GM19043 (cell line): ENCODE measurements at regions not wholly inside any gene's neighbourhood (a gene's known extent, or its start where the extent isn't known, plus 50 kb on each side); places are given as distances from the start of the nearest gene placed in this dataset.
"Not testable (repeated sequence)": the region's sequence is repeated elsewhere in the genome, so short reads cannot be mapped to it uniquely, and the experiment has no call there.

Source experiments
- ATAC-seq: cut with Tn5 transposase; IDR thresholded peaks from one replicate; pipeline ENCODE4 v1.9.1; 2021; ENCODE audit warnings: low read depth; ENCODE audit not compliant: unreplicated experiment

- ATAC-seq: no peak
Measured at GRCh38 chr5:67831048-67831447, 384.5 kb upstream of the PIK3R1 start.

GRCh38 chr5:67827541-67827940 lies 388.0 kb upstream of the PIK3R1 start:
- ATAC-seq: no peak

DNA sequence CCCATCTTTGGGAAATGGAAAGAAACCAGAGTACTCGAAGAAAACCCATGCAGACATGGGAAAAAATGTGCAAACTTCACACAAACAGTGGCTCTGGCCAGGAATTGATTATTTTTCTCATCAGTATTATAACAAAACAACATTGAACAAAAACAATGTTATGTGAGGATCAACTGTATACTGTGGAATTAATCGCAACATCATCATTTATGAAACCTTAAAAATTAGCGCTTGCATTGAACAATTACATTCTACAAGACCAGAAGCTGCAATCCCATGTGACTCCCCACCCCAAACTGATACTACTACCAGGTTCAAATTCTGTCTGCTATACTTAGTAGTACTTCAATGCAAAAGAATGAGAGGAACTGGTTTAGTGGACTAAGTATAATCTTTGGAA lies 390.7 kb upstream of the PIK3R1 start:
- no peak for ATAC-seq

GRCh38 chr5:67817652-67818051 lies 397.9 kb upstream of the PIK3R1 start:
- ATAC-seq: no peak

- ATAC-seq: no peak
Measured at GRCh38 chr5:67816456-67816855, 399.1 kb upstream of the PIK3R1 start.

GRCh38 chr5:67815455-67816391 lies 399.8 kb upstream of the PIK3R1 start:
- no peak for ATAC-seq

DNA sequence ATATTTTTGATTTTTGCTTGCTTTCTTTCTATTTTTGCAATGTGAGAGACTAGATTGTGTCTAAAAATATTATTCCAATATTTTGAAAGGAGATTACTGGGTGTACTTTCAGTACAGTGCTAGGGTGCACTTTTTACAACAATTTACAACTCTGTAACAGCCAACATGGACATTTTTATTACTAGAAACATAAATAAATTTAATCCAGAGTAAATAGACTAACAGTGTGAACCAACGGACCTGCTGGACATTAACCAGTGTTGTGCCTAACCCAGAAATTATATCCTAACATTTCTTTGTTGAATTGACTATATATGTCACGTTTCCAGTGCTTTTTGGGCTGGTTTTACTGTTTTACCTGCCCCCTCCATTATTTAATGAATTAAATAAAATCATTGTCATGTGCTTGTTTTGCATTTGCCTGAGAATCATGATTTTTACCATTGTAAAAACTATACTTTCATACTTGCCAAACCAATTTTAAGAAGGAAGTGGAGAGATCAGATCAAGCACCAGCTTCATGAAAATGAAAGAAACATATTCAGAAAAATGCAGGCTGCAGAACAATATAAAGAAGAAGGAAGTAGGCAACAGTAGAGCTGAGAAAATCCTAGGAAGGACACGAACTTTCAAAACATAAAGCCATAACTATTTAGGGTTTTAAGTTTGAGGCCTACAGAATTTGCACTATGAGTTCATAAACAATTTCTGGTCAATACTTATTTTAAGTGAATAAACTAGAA lies 400.8 kb upstream of the PIK3R1 start:
- no peak for ATAC-seq

DNA sequence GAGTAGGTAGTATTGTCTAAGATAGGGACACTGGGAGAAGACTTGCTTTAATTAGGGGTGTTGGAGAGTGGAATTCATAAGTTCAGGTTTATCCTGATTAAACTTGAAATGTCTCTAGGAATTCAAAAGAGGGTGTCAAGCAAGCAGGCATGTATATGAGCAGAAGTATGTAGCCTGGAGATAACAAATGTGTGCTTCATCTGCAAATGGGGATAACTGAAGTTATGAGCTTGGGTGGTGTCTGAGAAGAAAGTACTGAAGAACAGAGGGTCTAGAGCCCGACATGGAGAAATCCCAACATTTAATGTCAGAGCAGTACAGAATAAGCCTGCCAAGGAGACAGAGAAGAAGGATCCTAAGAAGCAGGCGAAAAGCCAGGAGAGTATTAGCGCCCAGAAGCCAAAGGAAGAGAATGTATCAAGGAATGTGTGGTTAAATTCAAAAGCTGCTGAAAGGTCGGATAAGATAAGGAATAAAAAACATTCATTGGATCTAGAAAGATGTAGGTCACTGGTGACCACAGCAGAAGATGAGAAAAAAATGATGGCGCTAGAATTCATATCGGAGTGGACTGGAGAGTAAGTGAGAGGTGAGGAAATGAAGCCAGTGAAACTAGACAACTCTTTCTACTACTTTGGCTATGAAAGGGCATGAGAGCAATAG lies 401.5 kb upstream of the PIK3R1 start:
- ATAC-seq: no peak

GRCh38 chr5:67809589-67809988 lies 406.0 kb upstream of the PIK3R1 start:
- no peak for ATAC-seq

DNA sequence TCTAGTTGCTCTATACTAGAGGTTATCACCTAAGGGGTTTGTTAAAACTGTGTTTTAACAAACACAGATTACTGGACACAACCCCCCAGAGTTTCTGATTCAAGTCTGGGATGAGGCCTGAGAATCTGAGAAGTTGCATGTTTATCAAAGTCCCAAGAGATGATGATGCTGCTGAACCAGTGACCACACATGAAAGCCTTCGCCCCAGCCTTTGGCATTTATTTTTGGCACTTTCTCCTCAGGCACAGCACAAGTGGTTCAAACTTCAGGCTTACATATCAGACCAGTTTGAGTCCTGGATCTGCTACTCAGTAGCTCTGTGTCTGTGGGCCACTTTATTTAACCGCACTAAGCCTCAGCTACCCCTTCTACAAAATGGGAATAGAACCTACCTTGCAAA lies 407.2 kb upstream of the PIK3R1 start:
- no peak for ATAC-seq

GRCh38 chr5:67807439-67807888 lies 408.1 kb upstream of the PIK3R1 start:
- no peak for ATAC-seq

DNA sequence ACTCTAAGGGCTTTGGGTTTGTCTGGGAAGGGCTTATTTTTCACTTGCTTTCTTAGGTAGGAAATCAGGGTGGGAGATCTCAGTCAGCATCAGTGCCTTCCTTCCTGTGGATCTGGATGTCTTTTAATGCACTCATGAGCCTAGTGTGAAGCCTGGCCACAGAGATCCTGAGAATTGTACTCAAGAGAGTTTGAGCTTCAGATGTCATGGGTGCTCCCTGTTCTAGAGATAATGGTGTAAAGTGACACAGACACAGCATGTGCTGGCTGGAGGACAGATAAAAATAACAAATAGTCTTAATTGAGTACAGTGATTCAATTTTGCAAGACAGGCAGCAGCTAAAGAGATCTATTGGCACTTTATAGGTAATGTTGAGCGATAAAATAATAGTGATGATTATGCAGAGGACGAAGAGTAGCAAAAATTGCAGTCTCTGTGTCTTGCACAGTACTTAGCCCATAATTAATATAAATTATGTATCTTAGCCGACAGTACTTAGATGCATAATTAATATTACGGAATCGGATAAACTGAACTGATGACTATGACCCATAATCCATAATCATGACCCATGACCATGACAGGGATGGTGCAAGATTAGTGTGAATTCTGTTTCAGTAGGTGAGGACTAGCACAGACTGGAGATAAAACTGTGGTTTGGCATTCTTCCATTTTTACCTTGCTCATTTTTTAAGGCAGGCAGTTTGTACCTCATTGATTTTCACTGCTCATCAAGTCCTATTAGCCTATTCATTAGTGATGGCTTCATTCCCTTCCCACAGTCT lies 408.7 kb upstream of the PIK3R1 start:
- no peak for ATAC-seq

GRCh38 chr5:67805666-67806348 lies 409.7 kb upstream of the PIK3R1 start:
- no peak for ATAC-seq

- ATAC-seq: peak; percentile 46
Measured at GRCh38 chr5:67802766-67803165, 412.8 kb upstream of the PIK3R1 start.

DNA sequence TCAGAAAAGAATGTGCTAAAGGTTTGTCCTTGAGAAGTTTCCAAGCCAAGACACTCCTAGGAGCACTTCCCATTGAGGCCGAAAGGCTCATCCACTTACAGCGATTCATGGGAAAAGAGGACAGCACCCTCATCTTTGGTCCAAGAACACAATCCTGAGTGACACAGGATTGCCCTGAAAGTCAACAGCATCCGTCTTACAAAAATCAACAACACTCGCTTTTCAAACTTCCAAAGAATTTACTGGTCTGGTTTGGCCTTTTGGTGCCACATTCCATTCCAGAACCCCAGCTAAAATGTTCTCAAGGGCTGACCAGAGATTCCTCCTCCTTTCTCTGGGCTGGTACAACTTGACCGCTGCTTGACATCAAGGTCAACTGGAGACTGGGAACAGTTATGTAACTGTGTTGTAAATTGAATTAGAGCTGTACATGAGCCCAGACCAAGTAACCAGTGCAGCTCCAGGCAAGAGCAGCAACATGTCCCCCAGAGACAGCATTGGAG lies 415.8 kb upstream of the PIK3R1 start:
- ATAC-seq: no peak

DNA sequence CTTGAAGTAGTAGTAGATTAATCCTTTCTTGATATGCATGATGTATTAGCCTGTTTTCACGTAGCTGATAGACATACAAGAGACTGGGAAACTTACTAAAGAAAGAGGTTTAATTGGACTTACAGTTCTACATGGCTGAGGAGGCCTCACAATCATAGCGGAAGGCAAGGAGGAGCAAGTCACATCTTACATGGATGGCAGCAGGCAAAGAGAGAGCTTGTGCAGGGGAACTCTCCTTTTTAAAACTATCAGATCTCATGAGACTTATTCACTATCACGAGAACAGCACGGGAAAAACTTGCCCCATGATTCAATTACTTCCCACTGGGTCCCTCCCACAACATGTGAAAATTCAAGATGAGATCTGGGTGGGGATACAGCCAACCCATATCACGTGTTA lies 417.1 kb upstream of the PIK3R1 start:
- not testable (repeated sequence) for ATAC-seq

DNA sequence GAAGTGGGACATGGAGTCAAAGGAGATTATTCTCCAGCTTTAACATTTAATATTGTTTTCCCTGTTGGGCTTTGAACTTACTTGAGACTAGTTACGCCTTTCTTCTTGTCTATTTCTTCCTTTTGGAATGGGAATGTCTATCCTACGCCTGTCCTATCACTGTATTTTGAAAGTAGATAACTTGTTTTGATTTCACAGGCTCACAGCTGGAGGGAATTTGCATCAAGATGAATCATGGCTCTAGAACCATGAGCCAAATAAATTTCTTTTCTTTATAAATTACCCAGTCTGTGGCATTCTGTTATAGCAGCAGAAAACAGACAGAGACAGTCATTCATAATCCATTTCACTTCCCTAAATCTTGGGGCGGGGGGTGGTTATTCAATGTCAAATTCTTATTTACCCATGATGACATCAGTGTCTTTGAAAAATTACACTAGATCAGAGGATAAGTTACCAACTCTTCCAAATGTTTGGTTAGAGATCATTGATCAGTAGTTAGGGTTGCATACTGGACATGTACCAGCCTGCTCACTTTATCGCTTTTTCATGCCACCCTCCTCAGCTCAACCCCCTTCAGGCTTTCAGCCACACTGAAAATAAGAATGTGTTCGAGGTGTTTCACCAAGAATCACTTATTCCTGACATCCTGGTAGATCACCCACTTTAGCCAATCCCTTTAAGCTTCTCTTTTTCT lies 419.6 kb upstream of the PIK3R1 start:
- ATAC-seq: no peak

GRCh38 chr5:67793966-67794365 lies 421.6 kb upstream of the PIK3R1 start:
- ATAC-seq: no peak

- ATAC-seq: no peak
Measured at GRCh38 chr5:67793418-67793817, 422.1 kb upstream of the PIK3R1 start.
